Endothelial cell (in vitro differentiated cells): ENCODE measurements at regions not wholly inside any gene's neighbourhood (a gene's known extent, or its start where the extent isn't known, plus 50 kb on each side); places are given as distances from the start of the nearest gene placed in this dataset.

Experiments
- DNase-seq: peaks from one replicate; pipeline ENCODE4 v3.0.0; 2021; ENCODE audit warnings: low spot score
- H3K27ac Mint-ChIP-seq: one replicate; pipeline ENCODE4 v1.8.0; 2021; ENCODE audit warnings: mixed read lengths, inconsistent platforms; ENCODE audit not compliant: unreplicated experiment
- H3K27me3 Mint-ChIP-seq: one replicate; pipeline ENCODE4 v1.8.0; 2021; ENCODE audit warnings: mild to moderate bottlenecking, moderate library complexity, mixed read lengths, inconsistent platforms; ENCODE audit not compliant: unreplicated experiment
- H3K36me3 Mint-ChIP-seq: one replicate; pipeline ENCODE4 v1.8.0; 2021; ENCODE audit warnings: mild to moderate bottlenecking, low read depth, mixed read lengths, inconsistent platforms; ENCODE audit not compliant: unreplicated experiment
- H3K4me1 Mint-ChIP-seq: one replicate; pipeline ENCODE4 v1.8.0; 2021; ENCODE audit warnings: mild to moderate bottlenecking, mixed read lengths, inconsistent platforms; ENCODE audit not compliant: unreplicated experiment
- H3K4me3 Mint-ChIP-seq: one replicate; pipeline ENCODE4 v1.8.0; 2021; ENCODE audit warnings: mild to moderate bottlenecking, mixed read lengths, inconsistent platforms; ENCODE audit not compliant: unreplicated experiment
- H3K9me3 Mint-ChIP-seq: one replicate; pipeline ENCODE4 v1.8.0; 2021; ENCODE audit warnings: mixed read lengths, inconsistent platforms; ENCODE audit not compliant: unreplicated experiment
- CTCF ChIP-seq: fragments of 200-600 bp; sonication (generic); IDR thresholded peaks from one replicate; pipeline ENCODE4 v1.5.0; 2021; ENCODE audit warnings: antibody characterized with exemption; ENCODE audit not compliant: unreplicated experiment

GRCh38 chr20:52677216-52677615, 294.9 kb upstream of the TSHZ2 start:
- no peaks in the 10 kb centered on the region for H3K36me3 Mint-ChIP-seq
- H3K4me3 Mint-ChIP-seq, result no peak overlapping the region
- no peak for DNase-seq
- H3K27ac Mint-ChIP-seq, result no peak overlapping the region
- no peaks in the 10 kb centered on the region for H3K9me3 Mint-ChIP-seq
- H3K4me1 Mint-ChIP-seq, result peaks cover 2% of the 10 kb centered on the region
- TF ChIP-seq CTCF, result no peak
- peaks cover 2% of the 10 kb centered on the region for H3K27me3 Mint-ChIP-seq

- no peak for DNase-seq
- no peak overlapping the region for H3K4me3 Mint-ChIP-seq
- TF ChIP-seq CTCF, result no peak
- no peaks in the 10 kb centered on the region for H3K36me3 Mint-ChIP-seq
- H3K27ac Mint-ChIP-seq, result no peak overlapping the region
- H3K27me3 Mint-ChIP-seq, result peaks cover 2% of the 10 kb centered on the region
- no peaks in the 10 kb centered on the region for H3K9me3 Mint-ChIP-seq
- peaks cover 2% of the 10 kb centered on the region for H3K4me1 Mint-ChIP-seq
Measured at GRCh38 chr20:52676283-52676995, 295.7 kb upstream of the TSHZ2 start.

GRCh38 chr20:52675375-52675774, 296.8 kb upstream of the TSHZ2 start:
- Mint-ChIP-seq H3K27me3 (peaks cover 2% of the 10 kb centered on the region), H3K4me3 (no peak overlapping the region), H3K4me1 (peaks cover 2% of the 10 kb centered on the region), H3K36me3 (no peaks in the 10 kb centered on the region), H3K9me3 (no peaks in the 10 kb centered on the region), H3K27ac (no peak overlapping the region)
- TF ChIP-seq CTCF, result no peak
- no peak for DNase-seq

GRCh38 chr20:52668626-52669025, 303.5 kb upstream of the TSHZ2 start:
- Mint-ChIP-seq H3K4me1 (no peaks in the 10 kb centered on the region), H3K9me3 (no peaks in the 10 kb centered on the region), H3K27me3 (no peaks in the 10 kb centered on the region), H3K4me3 (no peak overlapping the region), H3K36me3 (no peaks in the 10 kb centered on the region), H3K27ac (no peak overlapping the region)
- DNase-seq, result no peak
- TF ChIP-seq CTCF, result no peak

GRCh38 chr20:52667358-52667757, 304.8 kb upstream of the TSHZ2 start:
- no peak overlapping the region for H3K4me3 Mint-ChIP-seq
- H3K27me3 Mint-ChIP-seq, result no peaks in the 10 kb centered on the region

More at GRCh38 chr20:52667358-52667757, 304.8 kb upstream of the TSHZ2 start:
- H3K27ac Mint-ChIP-seq, result no peak overlapping the region
- H3K9me3 Mint-ChIP-seq, result no peaks in the 10 kb centered on the region
- no peak for DNase-seq
- no peaks in the 10 kb centered on the region for H3K4me1 Mint-ChIP-seq
- TF ChIP-seq CTCF, result no peak
- no peaks in the 10 kb centered on the region for H3K36me3 Mint-ChIP-seq
